Activated CD8-positive, alpha-beta memory T cell treated with anti-CD3 and anti-CD28 coated beads, Interleukin-2, amount 10 ng/mL, durations not matched to agents 7 days and 5 days (primary cell): ENCODE measurements at regions not wholly inside any gene's neighbourhood (a gene's known extent, or its start where the extent isn't known, plus 50 kb on each side); places are given as distances from the start of the nearest gene placed in this dataset.

ENCODE experiments used
- ATAC-seq: fragments of 150-1000 bp; cut with Tn5 transposase; one replicate; pipeline ENCODE4 v1.10.0; 2021; ENCODE audit warnings: moderate library complexity
- CTCF ChIA-PET: fragments of 350-600 bp; sonication (Branson Sonifier 250); formaldehyde crosslinking; loops from one replicate; lab custom pipeline; 2021; ENCODE audit warnings: antibody characterized with exemption; lab: Charles Lee
- DNase-seq: peaks from one replicate; pipeline ENCODE4 v3.0.0-alpha.2; 2020
- H3K27ac Mint-ChIP-seq: one replicate; pipeline ENCODE4 v1.8.0; 2021; ENCODE audit warnings: mild to moderate bottlenecking, mixed read lengths
- H3K27me3 Mint-ChIP-seq: one replicate; pipeline ENCODE4 v1.8.0; 2021; ENCODE audit warnings: mixed read lengths
- H3K36me3 Mint-ChIP-seq: one replicate; pipeline ENCODE4 v1.8.0; 2021; ENCODE audit warnings: mild to moderate bottlenecking, mixed read lengths
- H3K4me1 Mint-ChIP-seq: one replicate; pipeline ENCODE4 v1.8.0; 2021; ENCODE audit warnings: mixed read lengths
- H3K4me3 Mint-ChIP-seq: one replicate; pipeline ENCODE4 v1.8.0; 2021; ENCODE audit warnings: mild to moderate bottlenecking, moderate library complexity, mixed read lengths
- H3K9me3 Mint-ChIP-seq: one replicate; pipeline ENCODE4 v1.8.0; 2022; ENCODE audit warnings: low read depth, mixed read lengths

GRCh38 chr10:3350205-3350604 is 177.6 kb upstream of the PITRM1 start:
- CTCF ChIA-PET: no interaction called here

GRCh38 chr10:3348564-3348963 is 176.0 kb upstream of the PITRM1 start:
- ATAC-seq (no peak), DNase-seq (no peak)
- H3K4me1 Mint-ChIP-seq: no peaks in the 10 kb centered on the region
- no peak overlapping the region for H3K4me3 Mint-ChIP-seq
- peaks cover 55% of the 10 kb centered on the region for H3K27me3 Mint-ChIP-seq
- no peaks in the 10 kb centered on the region for H3K9me3 Mint-ChIP-seq
- H3K27ac Mint-ChIP-seq: no peak overlapping the region
- CTCF ChIA-PET: no interaction called here
- no peaks in the 10 kb centered on the region for H3K36me3 Mint-ChIP-seq

More at GRCh38 chr10:3350205-3350604, 177.6 kb upstream of the PITRM1 start:
- ATAC-seq: no peak
- Mint-ChIP-seq H3K27ac (no peak overlapping the region), H3K9me3 (no peaks in the 10 kb centered on the region), H3K4me3 (no peak overlapping the region), H3K4me1 (no peaks in the 10 kb centered on the region), H3K36me3 (no peaks in the 10 kb centered on the region), H3K27me3 (peaks cover 49% of the 10 kb centered on the region)
- no peak for DNase-seq

DNA sequence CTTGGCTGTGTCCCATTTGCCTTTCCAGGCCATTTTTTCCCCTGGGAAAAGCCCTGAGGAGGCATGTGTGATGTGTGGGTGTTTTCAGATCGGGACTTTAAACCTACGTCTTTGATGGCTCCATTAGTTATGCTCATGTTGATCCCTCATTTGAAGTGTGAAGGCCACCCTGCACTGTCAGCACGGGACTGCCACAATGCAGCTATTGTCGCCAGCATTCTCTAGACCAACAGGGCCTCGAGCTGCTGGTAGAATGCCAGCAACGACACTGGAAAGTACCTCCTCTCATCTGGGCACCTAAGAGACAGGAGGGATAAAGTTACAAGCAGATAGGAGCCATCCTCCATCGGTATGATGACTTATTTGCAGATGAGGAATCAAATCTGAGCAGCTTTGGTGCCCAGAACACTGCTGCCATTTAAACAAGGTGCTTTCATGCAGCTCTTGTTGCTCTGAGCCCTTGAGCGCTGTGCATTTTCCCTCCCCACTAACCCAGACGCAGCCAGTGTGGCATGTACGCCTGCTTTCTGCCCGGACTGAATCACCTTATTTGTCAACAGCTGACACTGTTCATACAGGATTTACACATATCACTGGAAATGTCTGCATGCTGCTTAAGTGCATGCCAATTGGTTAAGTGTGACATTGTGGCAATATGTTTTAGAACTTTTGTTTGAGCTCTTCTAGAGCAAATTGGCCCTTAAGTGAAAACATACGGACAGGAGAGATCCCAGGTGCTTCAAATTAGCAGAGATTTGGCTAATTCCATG is 175.0 kb upstream of the PITRM1 start:
- H3K9me3 Mint-ChIP-seq: no peaks in the 10 kb centered on the region
- CTCF ChIA-PET: no interaction called here
- H3K27me3 Mint-ChIP-seq: peaks cover 50% of the 10 kb centered on the region
- no peak overlapping the region for H3K27ac Mint-ChIP-seq
- no peaks in the 10 kb centered on the region for H3K36me3 Mint-ChIP-seq
- H3K4me1 Mint-ChIP-seq: no peaks in the 10 kb centered on the region
- ATAC-seq (no peak), DNase-seq (no peak)
- no peak overlapping the region for H3K4me3 Mint-ChIP-seq

GRCh38 chr10:3346851-3347250 is 174.3 kb upstream of the PITRM1 start:
- DNase-seq (no peak), ATAC-seq (no peak)
- no peak overlapping the region for H3K4me3 Mint-ChIP-seq
- H3K9me3 Mint-ChIP-seq: no peaks in the 10 kb centered on the region
- no peak overlapping the region for H3K27ac Mint-ChIP-seq
- peaks cover 52% of the 10 kb centered on the region for H3K27me3 Mint-ChIP-seq
- no peaks in the 10 kb centered on the region for H3K4me1 Mint-ChIP-seq
- no peaks in the 10 kb centered on the region for H3K36me3 Mint-ChIP-seq
- CTCF ChIA-PET: no interaction called here

GRCh38 chr10:3342771-3343170 is 170.2 kb upstream of the PITRM1 start:
- DNase-seq (no peak), ATAC-seq (no peak)
- Mint-ChIP-seq H3K36me3 (no peaks in the 10 kb centered on the region), H3K27ac (no peak overlapping the region), H3K27me3 (peaks cover 27% of the 10 kb centered on the region), H3K4me1 (peaks cover 2% of the 10 kb centered on the region), H3K4me3 (no peak overlapping the region), H3K9me3 (no peaks in the 10 kb centered on the region)
- CTCF ChIA-PET: no interaction called here

DNA sequence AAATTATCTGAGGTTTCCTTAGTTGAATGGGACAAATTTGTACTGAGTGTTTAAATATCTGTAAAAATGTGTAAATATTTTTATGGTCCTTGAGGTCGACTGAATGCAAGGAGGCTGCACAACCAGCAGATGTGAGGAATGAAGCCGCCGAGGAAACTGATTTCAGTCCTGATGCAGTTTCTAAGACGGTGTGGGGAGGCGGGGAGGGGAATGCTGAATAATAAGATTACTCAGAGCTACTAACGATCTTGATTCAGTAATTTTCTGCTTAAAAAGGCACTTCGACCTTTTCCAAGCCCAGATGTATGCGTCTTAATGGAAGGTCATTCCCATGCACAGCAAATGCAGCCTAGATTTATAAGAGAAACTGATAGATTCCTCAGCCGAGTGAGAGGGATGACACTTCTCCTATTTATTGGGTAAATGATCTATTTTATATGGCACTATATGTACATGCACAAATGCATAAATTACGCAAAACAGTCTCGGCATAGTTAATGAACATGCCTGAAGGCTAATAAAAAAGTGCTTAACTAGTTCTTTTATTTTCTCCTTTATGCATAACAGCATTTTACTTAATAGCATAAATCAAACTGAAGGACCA is 167.6 kb upstream of the PITRM1 start:
- no peak for DNase-seq

DNA sequence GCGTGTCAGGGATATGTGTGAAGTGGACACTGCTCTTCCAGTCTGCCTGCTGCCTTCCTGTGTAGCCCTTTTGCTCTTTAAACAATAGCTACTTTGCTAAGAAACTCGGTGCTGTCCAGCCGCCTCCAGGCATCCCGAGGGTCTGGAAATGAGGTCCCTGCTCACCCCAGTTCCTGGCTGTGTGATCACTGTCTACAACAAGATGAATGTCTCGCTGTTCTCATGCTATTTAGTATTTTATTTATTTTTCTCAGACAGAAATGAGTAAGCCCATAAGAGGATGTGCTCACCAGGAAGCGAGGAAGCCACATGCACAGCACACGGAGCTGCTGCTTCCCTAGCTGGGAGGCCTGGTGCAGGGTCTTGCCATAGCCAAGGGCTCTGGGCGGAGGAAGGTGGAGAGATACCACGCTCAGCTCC is 167.0 kb upstream of the PITRM1 start:
- CTCF ChIA-PET: interaction anchor here (1.0 kb wide), 1 partner anchor 147 kb away, joined by 4 read pairs; no protein-coding TSS in a partner anchor
- Mint-ChIP-seq H3K9me3 (no peaks in the 10 kb centered on the region), H3K27me3 (peaks cover 9% of the 10 kb centered on the region), H3K4me1 (peaks cover 2% of the 10 kb centered on the region), H3K27ac (no peak overlapping the region), H3K36me3 (no peaks in the 10 kb centered on the region), H3K4me3 (no peak overlapping the region)
- ATAC-seq (no peak), DNase-seq (no peak)

More for the DNA sequence above, 167.6 kb upstream of the PITRM1 start:
- no peaks in the 10 kb centered on the region for H3K9me3 Mint-ChIP-seq
- no peak overlapping the region for H3K4me3 Mint-ChIP-seq
- H3K4me1 Mint-ChIP-seq: peaks cover 2% of the 10 kb centered on the region
- no peak overlapping the region for H3K27ac Mint-ChIP-seq
- CTCF ChIA-PET: interaction anchor here (1.0 kb wide), 1 partner anchor 147 kb away, joined by 4 read pairs; no protein-coding TSS in a partner anchor
- no peaks in the 10 kb centered on the region for H3K36me3 Mint-ChIP-seq
- no peak for ATAC-seq
- peaks cover 15% of the 10 kb centered on the region for H3K27me3 Mint-ChIP-seq

DNA sequence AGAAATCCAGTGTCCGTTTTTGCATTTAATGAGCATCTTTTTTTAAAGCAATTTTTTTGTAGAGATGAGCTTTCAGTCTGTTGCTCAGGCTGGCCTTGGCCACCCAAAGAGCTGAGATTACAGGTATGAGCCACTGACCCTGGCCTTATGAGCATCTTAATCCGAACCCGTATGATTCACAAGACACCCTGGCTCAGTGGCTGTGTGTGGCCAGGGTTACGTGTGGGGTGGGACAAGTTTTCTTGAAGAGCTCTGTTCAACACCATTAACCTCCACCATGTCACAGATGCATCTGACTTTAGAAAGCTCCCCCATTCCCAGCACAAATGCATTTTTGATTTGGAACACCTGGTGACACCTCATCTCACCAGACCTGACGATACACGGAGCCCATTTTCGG is 166.5 kb upstream of the PITRM1 start:
- H3K4me1 Mint-ChIP-seq: peaks cover 2% of the 10 kb centered on the region
- H3K27ac Mint-ChIP-seq: no peak overlapping the region
- peaks cover 9% of the 10 kb centered on the region for H3K27me3 Mint-ChIP-seq
- CTCF ChIA-PET: interaction anchor here (1.0 kb wide), 1 partner anchor 146 kb away, joined by 4 read pairs; no protein-coding TSS in a partner anchor
- no peaks in the 10 kb centered on the region for H3K36me3 Mint-ChIP-seq
- DNase-seq: no peak
- no peak for ATAC-seq
- H3K9me3 Mint-ChIP-seq: no peaks in the 10 kb centered on the region
- no peak overlapping the region for H3K4me3 Mint-ChIP-seq

DNA sequence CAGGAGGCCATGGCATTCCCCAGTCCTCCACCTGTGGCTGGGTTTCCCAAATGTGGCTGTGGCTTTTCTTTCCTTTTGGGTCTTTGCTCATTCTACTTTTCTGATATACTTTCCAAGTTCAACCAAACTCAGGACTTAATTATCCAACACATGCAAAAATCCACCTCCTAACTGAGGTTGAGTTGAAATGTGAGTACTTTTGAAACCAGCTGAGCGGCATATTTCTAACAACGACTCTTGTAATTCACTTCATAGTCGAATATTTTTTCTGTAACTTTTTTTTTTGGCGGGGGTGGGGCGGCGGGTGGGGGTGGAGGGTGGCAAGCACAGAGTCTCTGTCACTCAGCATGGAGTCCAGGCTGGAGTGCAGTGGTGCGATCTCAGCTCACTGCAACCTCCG is 165.2 kb upstream of the PITRM1 start:
- Mint-ChIP-seq H3K36me3 (no peaks in the 10 kb centered on the region), H3K4me1 (peaks cover 2% of the 10 kb centered on the region), H3K9me3 (no peaks in the 10 kb centered on the region), H3K27ac (no peak overlapping the region), H3K27me3 (peaks cover 14% of the 10 kb centered on the region), H3K4me3 (no peak overlapping the region)
- ATAC-seq (no peak), DNase-seq (no peak)
- CTCF ChIA-PET: no interaction called here

DNA sequence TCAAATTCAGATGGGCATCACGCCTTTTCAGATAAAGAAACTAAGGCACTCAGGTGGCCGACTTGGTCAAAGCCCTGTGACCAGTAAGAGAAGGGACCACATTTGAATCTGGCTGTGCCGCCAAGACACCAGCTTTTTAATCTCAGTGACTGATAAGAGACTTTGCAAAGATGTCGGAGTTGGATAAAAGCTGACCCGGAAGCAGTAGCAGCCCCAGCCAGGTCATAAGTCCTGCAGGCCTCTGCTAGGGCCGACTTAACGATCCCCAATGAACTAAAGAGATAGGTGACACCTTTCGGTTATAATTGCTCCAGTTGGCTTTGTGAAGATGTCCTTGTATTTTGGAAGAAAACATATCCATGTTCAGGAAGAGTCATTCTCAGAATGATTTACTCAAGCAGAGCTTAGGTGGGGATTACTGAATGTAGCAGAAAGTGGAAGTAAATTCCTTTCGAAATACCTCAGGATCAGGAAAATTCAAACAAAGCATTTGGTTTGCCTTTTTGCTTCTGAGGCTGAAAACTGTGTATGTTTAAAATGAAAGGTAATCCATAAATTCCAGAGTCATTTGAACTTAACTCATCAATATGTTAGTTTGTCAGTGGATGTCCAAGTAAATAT is 164.2 kb upstream of the PITRM1 start:
- Mint-ChIP-seq H3K4me3 (no peak overlapping the region), H3K27ac (no peak overlapping the region), H3K4me1 (peaks cover 2% of the 10 kb centered on the region), H3K36me3 (no peaks in the 10 kb centered on the region), H3K27me3 (peaks cover 11% of the 10 kb centered on the region), H3K9me3 (no peaks in the 10 kb centered on the region)
- DNase-seq (no peak), ATAC-seq (no peak)
- CTCF ChIA-PET: no interaction called here

DNA sequence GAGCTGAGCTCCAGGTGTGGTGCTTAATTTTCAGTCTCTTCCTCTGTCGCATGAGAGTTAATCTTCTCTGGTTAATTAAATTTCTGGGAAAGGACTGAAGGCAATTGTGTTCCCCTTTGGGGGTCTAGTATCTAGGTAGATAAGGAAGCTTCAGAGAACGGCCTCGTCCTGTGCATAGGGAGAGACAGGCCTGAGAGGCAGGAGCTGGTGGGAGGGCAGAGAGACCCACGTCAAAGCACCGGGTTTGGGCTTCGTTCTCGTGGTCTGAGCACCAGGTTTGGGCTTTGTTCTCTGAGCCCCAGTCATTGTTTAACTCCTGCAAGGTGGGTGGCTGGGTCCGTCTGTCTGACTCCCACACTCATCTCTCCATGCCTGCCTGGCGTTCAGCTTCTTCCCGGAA is 160.8 kb upstream of the PITRM1 start:
- Mint-ChIP-seq H3K4me1 (no peaks in the 10 kb centered on the region), H3K9me3 (no peaks in the 10 kb centered on the region), H3K27me3 (peaks cover 15% of the 10 kb centered on the region), H3K27ac (no peak overlapping the region), H3K4me3 (no peak overlapping the region), H3K36me3 (no peaks in the 10 kb centered on the region)
- no peak for ATAC-seq
- CTCF ChIA-PET: interaction anchor here (0.6 kb wide), 1 partner anchor 93 kb away, joined by 3 read pairs; no protein-coding TSS in a partner anchor
- no peak for DNase-seq

DNA sequence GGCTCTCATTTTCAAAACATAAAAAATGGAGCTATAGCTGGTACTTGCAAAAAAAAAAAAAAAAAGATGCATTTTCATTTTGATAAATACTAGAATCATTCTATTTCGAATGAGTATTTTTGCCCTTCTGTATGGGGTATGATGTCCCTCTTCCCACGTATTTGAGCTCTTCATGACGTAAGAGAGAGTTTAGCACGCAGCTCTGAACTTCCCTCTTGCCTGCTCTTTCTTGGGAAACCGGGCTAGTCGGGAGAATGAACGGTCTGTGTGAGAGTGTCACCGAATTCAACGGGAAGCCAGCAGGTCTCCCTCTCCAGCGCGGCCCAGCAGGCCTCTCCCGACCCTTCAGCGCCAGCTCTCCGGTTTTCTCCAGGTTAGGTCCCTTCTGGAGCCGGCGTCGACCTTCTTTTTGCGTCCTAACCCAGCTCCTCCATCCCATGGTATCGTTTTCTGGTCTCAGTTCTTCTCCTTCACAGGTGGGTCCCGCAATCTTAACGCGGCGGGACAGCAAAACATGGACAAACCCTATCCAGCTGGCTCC is 159.2 kb upstream of the PITRM1 start:
- H3K27ac Mint-ChIP-seq: no peak overlapping the region
- DNase-seq (no peak), ATAC-seq (no peak)
- H3K4me1 Mint-ChIP-seq: no peaks in the 10 kb centered on the region
- no peaks in the 10 kb centered on the region for H3K9me3 Mint-ChIP-seq
- no peaks in the 10 kb centered on the region for H3K36me3 Mint-ChIP-seq
- H3K4me3 Mint-ChIP-seq: no peak overlapping the region
- H3K27me3 Mint-ChIP-seq: peaks cover 22% of the 10 kb centered on the region
- CTCF ChIA-PET: no interaction called here

DNA sequence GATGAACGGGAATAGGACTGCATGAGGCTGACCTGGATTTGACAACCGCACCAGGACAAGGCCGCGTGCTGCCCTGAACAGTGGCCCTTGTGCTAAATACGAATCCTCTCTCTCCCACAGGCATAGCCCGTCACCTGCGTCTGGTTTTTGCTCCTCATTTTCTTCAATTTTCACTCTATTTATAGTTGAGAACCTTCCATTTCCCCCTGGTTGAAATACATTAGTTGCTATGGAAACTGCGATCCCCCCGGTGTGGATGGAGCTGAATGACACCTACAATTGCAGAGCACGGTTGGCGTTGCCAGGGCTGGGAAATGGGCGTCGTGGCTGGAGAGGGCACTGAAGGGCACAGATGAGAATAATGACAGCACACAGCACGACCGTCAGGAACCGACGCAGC is 158.6 kb upstream of the PITRM1 start:
- ATAC-seq (no peak), DNase-seq (no peak)
- Mint-ChIP-seq H3K4me1 (no peaks in the 10 kb centered on the region), H3K27me3 (peaks cover 22% of the 10 kb centered on the region), H3K9me3 (no peaks in the 10 kb centered on the region), H3K36me3 (no peaks in the 10 kb centered on the region), H3K27ac (no peak overlapping the region), H3K4me3 (no peak overlapping the region)
- CTCF ChIA-PET: no interaction called here
